SK-N-SH (cell line): ENCODE measurements at regions not wholly inside any gene's neighbourhood (a gene's known extent, or its start where the extent isn't known, plus 50 kb on each side); places are given as distances from the start of the nearest gene placed in this dataset.

Source experiments
- CTCF ChIA-PET: fragments of 300-600, 350-600 bp; formaldehyde crosslinking; extraction: SDS; loops from one replicate; lab custom pipeline; 2021; lab: Yijun Ruan, JAX
- POLR2A ChIA-PET: fragments of 350-600 bp; sonication (Branson Sonifier 250); formaldehyde crosslinking; extraction: SDS; loops from one replicate; lab custom pipeline; 2020; ENCODE audit warnings: antibody characterized with exemption, inconsistent platforms; lab: Yijun Ruan, JAX
- DNase-seq: peaks from one replicate; pipeline ENCODE4 v3.0.0; 2012
- H2AFZ ChIP-seq: fragments of 200-600 bp; sonication (generic); 2 replicates; pipeline ENCODE4 v1.8.1; 2016; ENCODE audit warnings: antibody characterized with exemption, mild to moderate bottlenecking, low read depth
- H3F3A ChIP-seq: fragments of 200-600 bp; sonication (generic); replicated peaks from 2 replicates; pipeline ENCODE3; 2016; ENCODE audit warnings: antibody characterized with exemption, mild to moderate bottlenecking; ENCODE audit not compliant: insufficient read depth
- H3K27ac ChIP-seq, 2 experiments: fragments of 200-500 bp in 1 of 2; fragments of 200-600 bp in 1 of 2; sonication (Bioruptor generic) in 1 of 2; sonication (generic), shearing (Covaris generic) in 1 of 2; 2 replicates each; pipeline versions ENCODE4 v1.5.1 to v1.6.1; 2014 to 2016; ENCODE audit warnings: low read depth in 2 of 2, inconsistent platforms in 1 of 2, low read length in 1 of 2, mild to moderate bottlenecking in 1 of 2, mixed read lengths in 1 of 2
- H3K27me3 ChIP-seq: fragments of 200-600 bp; sonication (generic), shearing (Covaris generic); 2 replicates; pipeline ENCODE4 v1.6.1; 2016; ENCODE audit warnings: mixed run types; ENCODE audit not compliant: insufficient read depth
- H3K36me3 ChIP-seq, 2 experiments: fragments of 200-500 bp in 1 of 2; fragments of 200-600 bp in 1 of 2; sonication (Bioruptor generic) in 1 of 2; sonication (generic) in 1 of 2; replicated peaks in 1 of 2; 2 replicates each; pipeline versions ENCODE3 to v1.5.1; 2014 to 2016; ENCODE audit warnings: low read length in 1 of 2, mild to moderate bottlenecking in 1 of 2; ENCODE audit not compliant: insufficient read depth in 2 of 2, control insufficient read depth in 1 of 2
- H3K4me1 ChIP-seq, 2 experiments: fragments of 200-500 bp in 1 of 2; fragments of 200-600 bp in 1 of 2; sonication (Bioruptor generic) in 1 of 2; sonication (generic), shearing (Covaris generic) in 1 of 2; 2 replicates each; pipeline versions ENCODE4 v1.5.1 to v1.6.1; 2014 to 2016; ENCODE audit warnings: low read depth in 1 of 2, low read length in 1 of 2, mixed run types in 1 of 2; ENCODE audit not compliant: insufficient read depth in 2 of 2, control insufficient read depth in 1 of 2
- H3K4me2 ChIP-seq: fragments of 200-600 bp; sonication (generic), shearing (Covaris generic); 2 replicates; pipeline ENCODE4 v1.6.1; 2017; ENCODE audit warnings: mixed run types
- H3K4me3 ChIP-seq, 2 experiments: fragments of 200-500 bp in 1 of 2; fragments of 200-600 bp in 1 of 2; sonication (Bioruptor generic) in 1 of 2; sonication (generic), shearing (Covaris generic) in 1 of 2; 2 replicates each; pipeline versions ENCODE4 v1.5.1 to v1.8.1; 2014 to 2016; ENCODE audit warnings: low read depth in 2 of 2, inconsistent platforms in 1 of 2, low read length in 1 of 2, mild to moderate bottlenecking in 1 of 2, mixed read lengths in 1 of 2, moderate library complexity in 1 of 2
- H3K79me2 ChIP-seq: fragments of 200-600 bp; sonication (generic); 2 replicates; pipeline ENCODE4 v1.8.1; 2017; ENCODE audit warnings: mild to moderate bottlenecking; ENCODE audit not compliant: insufficient read depth
- H3K9ac ChIP-seq: fragments of 200-600 bp; sonication (generic); 2 replicates; pipeline ENCODE4 v1.6.1; 2017; ENCODE audit warnings: mixed run types
- H3K9me2 ChIP-seq: fragments of 200-600 bp; sonication (generic); 2 replicates; pipeline ENCODE4 v1.6.1; 2017; ENCODE audit warnings: mixed run types
- H3K9me3 ChIP-seq: fragments of 200-600 bp; sonication (generic); 2 replicates; pipeline ENCODE4 v1.6.1; 2017; ENCODE audit warnings: mixed run types, mild to moderate bottlenecking, moderate library complexity
- H4K20me1 ChIP-seq: fragments of 200-600 bp; sonication (generic); 2 replicates; pipeline ENCODE4 v1.6.1; 2017; ENCODE audit warnings: mild to moderate bottlenecking, mixed run types; ENCODE audit not compliant: insufficient read depth
- EP300 ChIP-seq, 2 experiments: IDR thresholded peaks; 2 replicates each; pipeline versions ENCODE4 v1.4.0 to v1.6.1; 2012; ENCODE audit warnings: borderline replicate concordance in 1 of 2, low read depth in 1 of 2, low read length in 1 of 2
- EZH2phosphoT487 ChIP-seq: fragments of 200-600 bp; sonication (generic); IDR thresholded peaks from 2 replicates; pipeline ENCODE4 v1.6.1; 2017; ENCODE audit warnings: low read depth, mixed run types, mild to moderate bottlenecking, antibody characterized with exemption, moderate library complexity, borderline replicate concordance
- FOSL2 ChIP-seq: IDR thresholded peaks from 2 replicates; pipeline ENCODE4 v1.4.0; 2012; ENCODE audit warnings: low read depth, mild to moderate bottlenecking, moderate library complexity, borderline replicate concordance
- GABPA ChIP-seq: IDR thresholded peaks from 2 replicates; pipeline ENCODE4 v1.4.0; 2012; ENCODE audit warnings: low read depth, mild to moderate bottlenecking
- IRF3 ChIP-seq: fragments of 150-350 bp; IDR thresholded peaks from 2 replicates; pipeline ENCODE4 v1.6.1; 2016; ENCODE audit warnings: mild to moderate bottlenecking, low read depth, low read length
- JUND ChIP-seq: IDR thresholded peaks from 2 replicates; pipeline ENCODE4 v1.4.0; 2012
- NFIC ChIP-seq: IDR thresholded peaks from 2 replicates; pipeline ENCODE4 v1.4.0; 2012; ENCODE audit warnings: borderline replicate concordance
- REST ChIP-seq: IDR thresholded peaks from 2 replicates; pipeline ENCODE4 v1.6.1; 2012; ENCODE audit warnings: mild to moderate bottlenecking, low read depth, low read length, moderate library complexity
- RFX5 ChIP-seq: IDR thresholded peaks from 2 replicates; pipeline ENCODE4 v1.6.1; 2012; ENCODE audit warnings: mild to moderate bottlenecking, improper control_type of control experiment, low read length
- RXRA ChIP-seq: IDR thresholded peaks from 2 replicates; pipeline ENCODE4 v1.4.0; 2012; ENCODE audit warnings: low read depth, mild to moderate bottlenecking, borderline replicate concordance
- SIN3A ChIP-seq: IDR thresholded peaks from 2 replicates; pipeline ENCODE4 v1.6.1; 2012; ENCODE audit warnings: low read depth, mild to moderate bottlenecking, low read length, moderate library complexity, borderline replicate concordance
- SMC3 ChIP-seq: IDR thresholded peaks from 2 replicates; pipeline ENCODE4 v1.6.1; 2012; ENCODE audit warnings: low read depth, low read length, improper control_type of control experiment
- TEAD4 ChIP-seq: IDR thresholded peaks from 2 replicates; pipeline ENCODE4 v1.4.0; 2012; ENCODE audit warnings: mild to moderate bottlenecking, borderline replicate concordance; ENCODE audit not compliant: insufficient read depth
- USF1 ChIP-seq: IDR thresholded peaks from 2 replicates; pipeline ENCODE4 v1.4.0; 2012; ENCODE audit warnings: low read depth, borderline replicate concordance
- WGBS: methylation state at CpG from one replicate; pipeline ENCODE4 v1.1.6; 2017; ENCODE audit warnings: low lambda C conversion rate; 5-methylcytosine and 5-hydroxymethylcytosine counted together
- TF ChIP-seq, protein P1 (sequence below): fragments of 200-600 bp; sonication (generic); IDR thresholded peaks from 2 replicates; pipeline ENCODE4 v1.6.1; 2017; ENCODE audit warnings: antibody characterized with exemption, mild to moderate bottlenecking, moderate library complexity
- TF ChIP-seq, protein P2 (sequence below): IDR thresholded peaks from 2 replicates; pipeline ENCODE4 v1.4.0; 2012; ENCODE audit warnings: low read depth, borderline replicate concordance
- TF ChIP-seq, protein P3 (sequence below): IDR thresholded peaks from 2 replicates; pipeline ENCODE4; 2012

- Histone ChIP-seq H3F3A (no peaks in the 10 kb centered on the region), H3K9me2 (no peaks in the 10 kb centered on the region), H3K9ac (no peak overlapping the region), H3K4me1 (no peaks in the 10 kb centered on the region), H4K20me1 (no peaks in the 10 kb centered on the region), H3K36me3 (no peaks in the 10 kb centered on the region), H3K9me3 (no peaks in the 10 kb centered on the region), H3K4me2 (no peak overlapping the region), H2AFZ (no peak overlapping the region), H3K79me2 (no peaks in the 10 kb centered on the region), H3K27ac (no peak overlapping the region)
- 1% methylated on average over 5 of the region's 5 CpGs for WGBS
- POLR2A ChIA-PET, result no interaction called here
- TF ChIP-seq RXRA (no peak), FOSL2 (no peak), JUND (no peak), RFX5 (no peak), EP300 (IDR thresholded peaks at IDR 0.05; ENCODE audit: borderline replicate concordance in 1 of 2, low read depth in 1 of 2, low read length in 1 of 2) (no peak), GABPA (no peak)
- TF ChIP-seq, protein P1, sequence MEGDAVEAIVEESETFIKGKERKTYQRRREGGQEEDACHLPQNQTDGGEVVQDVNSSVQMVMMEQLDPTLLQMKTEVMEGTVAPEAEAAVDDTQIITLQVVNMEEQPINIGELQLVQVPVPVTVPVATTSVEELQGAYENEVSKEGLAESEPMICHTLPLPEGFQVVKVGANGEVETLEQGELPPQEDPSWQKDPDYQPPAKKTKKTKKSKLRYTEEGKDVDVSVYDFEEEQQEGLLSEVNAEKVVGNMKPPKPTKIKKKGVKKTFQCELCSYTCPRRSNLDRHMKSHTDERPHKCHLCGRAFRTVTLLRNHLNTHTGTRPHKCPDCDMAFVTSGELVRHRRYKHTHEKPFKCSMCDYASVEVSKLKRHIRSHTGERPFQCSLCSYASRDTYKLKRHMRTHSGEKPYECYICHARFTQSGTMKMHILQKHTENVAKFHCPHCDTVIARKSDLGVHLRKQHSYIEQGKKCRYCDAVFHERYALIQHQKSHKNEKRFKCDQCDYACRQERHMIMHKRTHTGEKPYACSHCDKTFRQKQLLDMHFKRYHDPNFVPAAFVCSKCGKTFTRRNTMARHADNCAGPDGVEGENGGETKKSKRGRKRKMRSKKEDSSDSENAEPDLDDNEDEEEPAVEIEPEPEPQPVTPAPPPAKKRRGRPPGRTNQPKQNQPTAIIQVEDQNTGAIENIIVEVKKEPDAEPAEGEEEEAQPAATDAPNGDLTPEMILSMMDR, result no peak
- TF ChIP-seq, protein P2, sequence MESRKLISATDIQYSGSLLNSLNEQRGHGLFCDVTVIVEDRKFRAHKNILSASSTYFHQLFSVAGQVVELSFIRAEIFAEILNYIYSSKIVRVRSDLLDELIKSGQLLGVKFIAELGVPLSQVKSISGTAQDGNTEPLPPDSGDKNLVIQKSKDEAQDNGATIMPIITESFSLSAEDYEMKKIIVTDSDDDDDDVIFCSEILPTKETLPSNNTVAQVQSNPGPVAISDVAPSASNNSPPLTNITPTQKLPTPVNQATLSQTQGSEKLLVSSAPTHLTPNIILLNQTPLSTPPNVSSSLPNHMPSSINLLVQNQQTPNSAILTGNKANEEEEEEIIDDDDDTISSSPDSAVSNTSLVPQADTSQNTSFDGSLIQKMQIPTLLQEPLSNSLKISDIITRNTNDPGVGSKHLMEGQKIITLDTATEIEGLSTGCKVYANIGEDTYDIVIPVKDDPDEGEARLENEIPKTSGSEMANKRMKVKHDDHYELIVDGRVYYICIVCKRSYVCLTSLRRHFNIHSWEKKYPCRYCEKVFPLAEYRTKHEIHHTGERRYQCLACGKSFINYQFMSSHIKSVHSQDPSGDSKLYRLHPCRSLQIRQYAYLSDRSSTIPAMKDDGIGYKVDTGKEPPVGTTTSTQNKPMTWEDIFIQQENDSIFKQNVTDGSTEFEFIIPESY, result no peak
- TF ChIP-seq, all 33 proteins: peak for 0
- no peak for DNase-seq
- H3K27me3 ChIP-seq, result no peaks in the 10 kb centered on the region
- CTCF ChIA-PET, result no interaction called here
- H3K4me3 ChIP-seq, result no peak overlapping the region
Observed at GRCh38 chr2:126448611-126449010, 207.3 kb upstream of the GYPC start.

GRCh38 chr2:126449677-126450076 is 206.3 kb upstream of the GYPC start:
- Histone ChIP-seq H3K36me3 (no peaks in the 10 kb centered on the region), H3K4me3 (no peak overlapping the region), H3K27me3 (no peaks in the 10 kb centered on the region), H3F3A (no peaks in the 10 kb centered on the region), H3K4me2 (no peak overlapping the region), H3K79me2 (no peaks in the 10 kb centered on the region), H3K27ac (no peak overlapping the region), H3K4me1 (no peaks in the 10 kb centered on the region), H3K9me2 (no peaks in the 10 kb centered on the region), H4K20me1 (no peaks in the 10 kb centered on the region), H2AFZ (no peak overlapping the region), H3K9me3 (no peaks in the 10 kb centered on the region), H3K9ac (no peak overlapping the region)
- POLR2A ChIA-PET, result no interaction called here
- CTCF ChIA-PET, result no interaction called here
- no peak for DNase-seq
- WGBS, result 0% methylated on average over 2 of the region's 2 CpGs
- no peak for TF ChIP-seq SIN3A
- TF ChIP-seq EZH2phosphoT487, result no peak
- TF ChIP-seq, protein P3, sequence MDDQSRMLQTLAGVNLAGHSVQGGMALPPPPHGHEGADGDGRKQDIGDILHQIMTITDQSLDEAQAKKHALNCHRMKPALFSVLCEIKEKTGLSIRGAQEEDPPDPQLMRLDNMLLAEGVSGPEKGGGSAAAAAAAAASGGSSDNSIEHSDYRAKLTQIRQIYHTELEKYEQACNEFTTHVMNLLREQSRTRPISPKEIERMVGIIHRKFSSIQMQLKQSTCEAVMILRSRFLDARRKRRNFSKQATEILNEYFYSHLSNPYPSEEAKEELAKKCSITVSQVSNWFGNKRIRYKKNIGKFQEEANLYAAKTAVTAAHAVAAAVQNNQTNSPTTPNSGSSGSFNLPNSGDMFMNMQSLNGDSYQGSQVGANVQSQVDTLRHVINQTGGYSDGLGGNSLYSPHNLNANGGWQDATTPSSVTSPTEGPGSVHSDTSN, result no peak
- TF ChIP-seq IRF3, result no peak
- no peak for TF ChIP-seq JUND
- no peak for TF ChIP-seq RXRA
- TF ChIP-seq SMC3, result no peak
- no peak for TF ChIP-seq USF1
- TF ChIP-seq NFIC, result no peak
- TF ChIP-seq TEAD4, result no peak
- TF ChIP-seq RFX5, result no peak
- no peak for TF ChIP-seq REST
